ENCODE measurements at regions not wholly inside any gene's neighbourhood (a gene's known extent, or its start where the extent isn't known, plus 50 kb on each side); places are given as distances from the start of the nearest gene placed in this dataset.

GRCh38 chr6:167654389-167654788 is 172.3 kb upstream of the AFDN start:
- Histone ChIP-seq H3K36me3 (replicated peaks) (no peaks in the 10 kb centered on the region), H3K27me3 (ENCODE audit: low read depth) (no peaks in the 10 kb centered on the region), H3K9me3 (no peaks in the 10 kb centered on the region; the same call in 1 of the 2 replicates), H3K4me1 (no peaks in the 10 kb centered on the region), H3K4me3 (no peak overlapping the region)
- in situ Hi-C loops (cut with MboI; ENCODE audit: low sequenced_read_pairs): no loop called here
- no peak for DNase-seq (ENCODE audit: low spot score in 2 of 2)

GRCh38 chr6:167655174-167655821 is 171.4 kb upstream of the AFDN start:
- Histone ChIP-seq H3K36me3 (replicated peaks) (no peaks in the 10 kb centered on the region), H3K9me3 (no peaks in the 10 kb centered on the region; the same call in 1 of the 2 replicates), H3K4me1 (no peaks in the 10 kb centered on the region), H3K27me3 (ENCODE audit: low read depth) (no peaks in the 10 kb centered on the region), H3K4me3 (no peak overlapping the region)
- DNase-seq (ENCODE audit: low spot score in 2 of 2): no peak
- in situ Hi-C loops (cut with MboI; ENCODE audit: low sequenced_read_pairs): no loop called here

- no peak for DNase-seq (ENCODE audit: low spot score in 2 of 2)
- no peaks in the 10 kb centered on the region for H3K36me3 ChIP-seq (replicated peaks)
- no peaks in the 10 kb centered on the region for H3K27me3 ChIP-seq (ENCODE audit: low read depth)
- H3K4me1 ChIP-seq: peaks cover 4% of the 10 kb centered on the region; the same call in 1 of the 2 replicates
- no peaks in the 10 kb centered on the region; the same call in 1 of the 2 replicates for H3K9me3 ChIP-seq
- in situ Hi-C loops (cut with MboI; ENCODE audit: low sequenced_read_pairs): no loop called here
- H3K4me3 ChIP-seq: no peak overlapping the region
Observed at GRCh38 chr6:167658106-167658505, 168.6 kb upstream of the AFDN start.

GRCh38 chr6:167659046-167659445 is 167.7 kb upstream of the AFDN start:
- in situ Hi-C loops (cut with MboI; ENCODE audit: low sequenced_read_pairs): no loop called here
- Histone ChIP-seq H3K4me1 (peaks cover 4% of the 10 kb centered on the region; the same call in 1 of the 2 replicates), H3K36me3 (replicated peaks) (no peaks in the 10 kb centered on the region)

GRCh38 chr6:167660424-167660823 is 166.3 kb upstream of the AFDN start:
- Histone ChIP-seq H3K27me3 (ENCODE audit: low read depth) (no peaks in the 10 kb centered on the region), H3K36me3 (replicated peaks) (no peaks in the 10 kb centered on the region), H3K4me1 (peaks cover 4% of the 10 kb centered on the region; the same call in 1 of the 2 replicates), H3K4me3 (no peak overlapping the region), H3K9me3 (no peaks in the 10 kb centered on the region; the same call in 1 of the 2 replicates)
- DNase-seq (ENCODE audit: low spot score in 2 of 2): no peak
- in situ Hi-C loops (cut with MboI; ENCODE audit: low sequenced_read_pairs): no loop called here

More at GRCh38 chr6:167659046-167659445, 167.7 kb upstream of the AFDN start:
- Histone ChIP-seq H3K9me3 (no peaks in the 10 kb centered on the region; the same call in 1 of the 2 replicates), H3K27me3 (ENCODE audit: low read depth) (no peaks in the 10 kb centered on the region), H3K4me3 (no peak overlapping the region)
- DNase-seq (ENCODE audit: low spot score in 2 of 2): no peak

GRCh38 chr6:167660944-167661551 is 165.7 kb upstream of the AFDN start:
- Histone ChIP-seq H3K4me3 (no peak overlapping the region), H3K36me3 (replicated peaks) (no peaks in the 10 kb centered on the region), H3K9me3 (no peaks in the 10 kb centered on the region; the same call in 1 of the 2 replicates), H3K4me1 (peaks cover 4% of the 10 kb centered on the region; the same call in 1 of the 2 replicates), H3K27me3 (ENCODE audit: low read depth) (no peaks in the 10 kb centered on the region)
- DNase-seq (ENCODE audit: low spot score in 2 of 2): no peak
- in situ Hi-C loops (cut with MboI; ENCODE audit: low sequenced_read_pairs): no loop called here

GRCh38 chr6:167661552-167662044 is 165.1 kb upstream of the AFDN start:
- in situ Hi-C loops (cut with MboI; ENCODE audit: low sequenced_read_pairs): no loop called here
- Histone ChIP-seq H3K4me3 (no peak overlapping the region), H3K4me1 (peaks cover 4% of the 10 kb centered on the region; the same call in 1 of the 2 replicates), H3K36me3 (replicated peaks) (no peaks in the 10 kb centered on the region), H3K27me3 (ENCODE audit: low read depth) (no peaks in the 10 kb centered on the region), H3K9me3 (no peaks in the 10 kb centered on the region; the same call in 1 of the 2 replicates)
- no peak for DNase-seq (ENCODE audit: low spot score in 2 of 2)

- no peak for DNase-seq (ENCODE audit: low spot score in 2 of 2)
- H3K36me3 ChIP-seq (replicated peaks): no peaks in the 10 kb centered on the region
- peaks cover 4% of the 10 kb centered on the region; the same call in 1 of the 2 replicates for H3K4me1 ChIP-seq
- no peaks in the 10 kb centered on the region for H3K27me3 ChIP-seq (ENCODE audit: low read depth)
- no peak overlapping the region for H3K4me3 ChIP-seq
- no peaks in the 10 kb centered on the region for H3K9me3 ChIP-seq
- in situ Hi-C loops (cut with MboI; ENCODE audit: low sequenced_read_pairs): no loop called here
Observed at GRCh38 chr6:167662075-167662880, 164.4 kb upstream of the AFDN start.

GRCh38 chr6:167662881-167663205 is 163.9 kb upstream of the AFDN start:
- Histone ChIP-seq H3K36me3 (replicated peaks) (no peaks in the 10 kb centered on the region), H3K9me3 (no peaks in the 10 kb centered on the region), H3K4me1 (peaks cover 4% of the 10 kb centered on the region; the same call in 1 of the 2 replicates), H3K27me3 (ENCODE audit: low read depth) (no peaks in the 10 kb centered on the region), H3K4me3 (no peak overlapping the region)
- in situ Hi-C loops (cut with MboI; ENCODE audit: low sequenced_read_pairs): no loop called here
- DNase-seq (ENCODE audit: low spot score in 2 of 2): no peak

GRCh38 chr6:167663316-167663715 is 163.4 kb upstream of the AFDN start:
- Histone ChIP-seq H3K36me3 (replicated peaks) (no peaks in the 10 kb centered on the region), H3K4me3 (no peak overlapping the region), H3K27me3 (ENCODE audit: low read depth) (no peaks in the 10 kb centered on the region), H3K9me3 (no peaks in the 10 kb centered on the region), H3K4me1 (peaks cover 4% of the 10 kb centered on the region; the same call in 1 of the 2 replicates)
- DNase-seq (ENCODE audit: low spot score in 2 of 2): no peak
- in situ Hi-C loops (cut with MboI; ENCODE audit: low sequenced_read_pairs): no loop called here

GRCh38 chr6:167663784-167664443 is 162.8 kb upstream of the AFDN start:
- Histone ChIP-seq H3K27me3 (ENCODE audit: low read depth) (no peaks in the 10 kb centered on the region), H3K36me3 (replicated peaks) (no peaks in the 10 kb centered on the region), H3K4me3 (no peak overlapping the region), H3K9me3 (no peaks in the 10 kb centered on the region), H3K4me1 (peaks cover 4% of the 10 kb centered on the region; the same call in 1 of the 2 replicates)
- in situ Hi-C loops (cut with MboI; ENCODE audit: low sequenced_read_pairs): no loop called here
- DNase-seq (ENCODE audit: low spot score in 2 of 2): no peak

GRCh38 chr6:167664678-167665660 is 161.7 kb upstream of the AFDN start:
- no peaks in the 10 kb centered on the region for H3K9me3 ChIP-seq
- no peak overlapping the region for H3K4me3 ChIP-seq
- in situ Hi-C loops (cut with MboI; ENCODE audit: low sequenced_read_pairs): no loop called here
- H3K36me3 ChIP-seq (replicated peaks): no peaks in the 10 kb centered on the region
- peaks cover 4% of the 10 kb centered on the region; the same call in 1 of the 2 replicates for H3K4me1 ChIP-seq
- H3K27me3 ChIP-seq (ENCODE audit: low read depth): no peaks in the 10 kb centered on the region
- no peak for DNase-seq (ENCODE audit: low spot score in 2 of 2)
